ENCODE measurements at regions not wholly inside any gene's neighbourhood (a gene's known extent, or its start where the extent isn't known, plus 50 kb on each side); places are given as distances from the start of the nearest gene placed in this dataset.

DNA sequence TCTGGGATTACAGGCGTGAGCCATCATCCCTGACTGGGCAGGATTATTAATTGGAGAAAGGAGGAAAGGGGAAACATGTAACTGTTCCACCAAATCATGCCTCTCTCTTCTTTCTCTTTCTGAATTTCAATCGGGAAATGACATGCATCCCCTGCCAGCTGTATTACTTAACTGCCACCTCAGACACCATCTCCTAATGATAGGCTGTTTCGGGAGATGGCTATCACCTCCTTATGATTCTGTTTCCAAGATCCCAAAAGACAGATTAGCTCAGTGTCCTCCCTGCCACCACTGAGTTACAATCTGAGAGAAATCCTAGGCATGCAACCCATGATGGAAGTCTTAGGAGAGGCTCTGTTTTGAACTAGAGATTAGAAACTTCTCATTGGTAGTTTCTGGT lies 67.5 kb downstream of the MIS18A start:
- H3K4me2 ChIP-seq (ENCODE audit: low read length), result no peak overlapping the region

DNA sequence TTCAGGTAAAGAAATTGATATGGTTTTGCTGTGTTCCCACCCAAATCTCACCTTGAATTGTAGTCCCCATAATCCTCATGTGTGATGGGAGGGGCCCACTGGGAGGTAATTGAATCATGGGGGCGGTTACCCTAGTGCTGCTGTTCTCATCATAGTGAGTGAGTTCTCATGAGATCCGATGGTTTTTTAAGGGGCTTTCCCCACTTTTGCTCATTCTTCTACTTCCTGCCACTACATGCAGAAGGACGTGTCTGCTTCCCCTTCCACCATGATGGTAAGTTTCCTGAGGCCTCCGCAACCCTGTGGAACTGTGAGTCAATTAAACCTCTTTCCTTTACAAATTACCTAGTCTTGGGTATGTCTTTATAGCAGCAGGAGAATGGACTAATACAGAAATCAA lies 69.3 kb downstream of the MIS18A start:
- peaks cover 3% of the 10 kb centered on the region; the same call in 1 of the 2 replicates for H3K4me1 ChIP-seq (ENCODE audit: low read length)
- H3K27me3 ChIP-seq (ENCODE audit: low read depth, low read length), result no peaks in the 10 kb centered on the region
- H3K9me3 ChIP-seq (ENCODE audit: insufficient read depth, low read length), result no peaks in the 10 kb centered on the region
- H3K4me3 ChIP-seq (ENCODE audit: low read length), result no peak overlapping the region
- no peaks in the 10 kb centered on the region for H3K79me2 ChIP-seq (ENCODE audit: low read length)
- no peak overlapping the region for H3K9ac ChIP-seq (ENCODE audit: low read length)
- no peak overlapping the region for H3K4me2 ChIP-seq (ENCODE audit: low read length)
- TF ChIP-seq, protein P1, sequence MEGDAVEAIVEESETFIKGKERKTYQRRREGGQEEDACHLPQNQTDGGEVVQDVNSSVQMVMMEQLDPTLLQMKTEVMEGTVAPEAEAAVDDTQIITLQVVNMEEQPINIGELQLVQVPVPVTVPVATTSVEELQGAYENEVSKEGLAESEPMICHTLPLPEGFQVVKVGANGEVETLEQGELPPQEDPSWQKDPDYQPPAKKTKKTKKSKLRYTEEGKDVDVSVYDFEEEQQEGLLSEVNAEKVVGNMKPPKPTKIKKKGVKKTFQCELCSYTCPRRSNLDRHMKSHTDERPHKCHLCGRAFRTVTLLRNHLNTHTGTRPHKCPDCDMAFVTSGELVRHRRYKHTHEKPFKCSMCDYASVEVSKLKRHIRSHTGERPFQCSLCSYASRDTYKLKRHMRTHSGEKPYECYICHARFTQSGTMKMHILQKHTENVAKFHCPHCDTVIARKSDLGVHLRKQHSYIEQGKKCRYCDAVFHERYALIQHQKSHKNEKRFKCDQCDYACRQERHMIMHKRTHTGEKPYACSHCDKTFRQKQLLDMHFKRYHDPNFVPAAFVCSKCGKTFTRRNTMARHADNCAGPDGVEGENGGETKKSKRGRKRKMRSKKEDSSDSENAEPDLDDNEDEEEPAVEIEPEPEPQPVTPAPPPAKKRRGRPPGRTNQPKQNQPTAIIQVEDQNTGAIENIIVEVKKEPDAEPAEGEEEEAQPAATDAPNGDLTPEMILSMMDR (IDR thresholded peaks at IDR 0.05; ENCODE audit: low read depth, low read length), result no peak
- no peak overlapping the region for H2AFZ ChIP-seq (ENCODE audit: low read depth, low read length)
- no peak overlapping the region for H3K27ac ChIP-seq (ENCODE audit: low read length)
- no peaks in the 10 kb centered on the region for H3K36me3 ChIP-seq (replicated peaks; ENCODE audit: low read depth, low read length)
- no peaks in the 10 kb centered on the region for H4K20me1 ChIP-seq (ENCODE audit: insufficient read depth, low read length)

More for the DNA sequence above, 67.5 kb downstream of the MIS18A start:
- TF ChIP-seq, protein P1 (IDR thresholded peaks at IDR 0.05; ENCODE audit: low read depth, low read length), result no peak
- TF ChIP-seq EZH2phosphoT487 (IDR thresholded peaks at IDR 0.05; ENCODE audit: low read depth), result no peak
- H3K9me3 ChIP-seq (ENCODE audit: insufficient read depth, low read length), result no peaks in the 10 kb centered on the region
- no peak overlapping the region for H3K4me3 ChIP-seq (ENCODE audit: low read length)
- H3K36me3 ChIP-seq (replicated peaks; ENCODE audit: low read depth, low read length), result no peaks in the 10 kb centered on the region
- H3K27ac ChIP-seq (ENCODE audit: low read length), result no peak overlapping the region
- H4K20me1 ChIP-seq (ENCODE audit: insufficient read depth, low read length), result no peaks in the 10 kb centered on the region
- H3K4me1 ChIP-seq (ENCODE audit: low read length), result peaks cover 3% of the 10 kb centered on the region; the same call in 1 of the 2 replicates
- H3K27me3 ChIP-seq (ENCODE audit: low read depth, low read length), result peaks cover 6% of the 10 kb centered on the region; the same call in 1 of the 2 replicates
- no peak overlapping the region for H3K9ac ChIP-seq (ENCODE audit: low read length)
- H3K79me2 ChIP-seq (ENCODE audit: low read length), result no peaks in the 10 kb centered on the region
- H2AFZ ChIP-seq (ENCODE audit: low read depth, low read length), result no peak overlapping the region

DNA sequence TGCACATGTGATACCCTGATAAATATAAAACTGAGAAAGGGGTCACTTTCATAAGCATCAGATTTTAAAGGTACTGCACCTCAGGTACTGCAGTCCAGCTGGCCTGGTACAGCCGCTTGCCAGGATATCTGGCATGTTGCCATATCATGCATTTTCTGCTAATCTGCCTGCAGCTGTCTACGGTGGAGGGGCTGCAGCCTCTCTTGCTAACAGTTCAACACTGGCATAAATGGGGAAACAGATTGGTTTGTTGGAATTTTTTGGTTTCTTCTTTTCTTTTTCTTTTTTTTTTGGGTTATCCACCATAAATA lies 71.5 kb downstream of the MIS18A start:
- Histone ChIP-seq H2AFZ (ENCODE audit: low read depth, low read length) (no peak overlapping the region), H3K9ac (ENCODE audit: low read length) (no peak overlapping the region), H3K4me1 (ENCODE audit: low read length) (peaks cover 3% of the 10 kb centered on the region; the same call in 1 of the 2 replicates), H3K9me3 (ENCODE audit: insufficient read depth, low read length) (no peaks in the 10 kb centered on the region), H3K4me2 (ENCODE audit: low read length) (no peak overlapping the region), H3K27me3 (ENCODE audit: low read depth, low read length) (no peaks in the 10 kb centered on the region), H4K20me1 (ENCODE audit: insufficient read depth, low read length) (no peaks in the 10 kb centered on the region), H3K79me2 (ENCODE audit: low read length) (no peaks in the 10 kb centered on the region), H3K27ac (ENCODE audit: low read length) (no peak overlapping the region), H3K4me3 (ENCODE audit: low read length) (no peak overlapping the region), H3K36me3 (replicated peaks; ENCODE audit: low read depth, low read length) (no peaks in the 10 kb centered on the region)
- TF ChIP-seq EZH2phosphoT487 (IDR thresholded peaks at IDR 0.05; ENCODE audit: low read depth), result no peak
- TF ChIP-seq, protein P1 (IDR thresholded peaks at IDR 0.05; ENCODE audit: low read depth, low read length), result no peak

DNA sequence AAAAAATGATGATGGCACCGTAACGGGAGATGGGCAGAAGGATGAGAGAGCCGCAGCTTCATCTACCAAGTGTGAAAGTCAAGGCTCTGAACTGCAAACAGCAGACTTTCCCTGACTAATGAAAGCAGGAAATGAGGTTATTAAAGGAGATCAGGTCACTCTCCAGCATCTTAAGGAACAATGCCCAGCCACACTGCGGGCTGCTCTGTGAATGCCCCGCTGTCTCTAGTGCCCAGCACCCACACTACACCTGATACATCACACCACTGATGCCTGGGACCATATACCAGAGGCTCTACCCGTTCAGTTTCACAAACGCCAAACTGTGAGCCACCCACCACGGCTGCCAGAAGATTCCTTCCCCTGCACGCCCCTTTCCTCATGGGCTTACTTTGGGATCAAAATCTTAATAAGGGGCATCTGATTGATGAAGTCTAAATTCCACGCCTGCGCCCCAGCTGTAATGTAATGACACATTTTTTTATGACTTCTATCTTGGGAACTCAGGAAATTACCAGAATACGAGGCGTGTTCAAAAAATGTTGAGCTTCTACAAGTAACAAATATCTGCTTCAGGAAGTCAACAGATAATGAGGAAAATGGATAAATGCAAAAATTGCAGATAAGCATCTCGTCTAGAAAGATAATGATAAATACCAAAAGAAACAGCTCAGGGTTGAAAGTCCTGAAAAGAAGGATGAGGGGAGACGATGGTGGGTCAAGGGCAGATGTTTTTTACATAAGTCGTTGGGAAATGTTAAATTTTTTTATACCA lies 72.0 kb downstream of the MIS18A start:
- Histone ChIP-seq H3K4me2 (ENCODE audit: low read length) (no peak overlapping the region), H3K79me2 (ENCODE audit: low read length) (no peaks in the 10 kb centered on the region), H3K9ac (ENCODE audit: low read length) (no peak overlapping the region), H3K9me3 (ENCODE audit: insufficient read depth, low read length) (no peaks in the 10 kb centered on the region), H3K27ac (ENCODE audit: low read length) (no peak overlapping the region), H3K36me3 (replicated peaks; ENCODE audit: low read depth, low read length) (no peaks in the 10 kb centered on the region), H3K4me1 (ENCODE audit: low read length) (peaks cover 3% of the 10 kb centered on the region; the same call in 1 of the 2 replicates), H4K20me1 (ENCODE audit: insufficient read depth, low read length) (no peaks in the 10 kb centered on the region), H2AFZ (ENCODE audit: low read depth, low read length) (no peak overlapping the region), H3K27me3 (ENCODE audit: low read depth, low read length) (no peaks in the 10 kb centered on the region), H3K4me3 (ENCODE audit: low read length) (no peak overlapping the region)
- TF ChIP-seq EZH2phosphoT487 (IDR thresholded peaks at IDR 0.05; ENCODE audit: low read depth), result no peak
- TF ChIP-seq, protein P1 (IDR thresholded peaks at IDR 0.05; ENCODE audit: low read depth, low read length), result no peak

All from OCI-LY3 (cell line).